Ishikawa (cell line): ENCODE measurements at regions not wholly inside any gene's neighbourhood (a gene's known extent, or its start where the extent isn't known, plus 50 kb on each side); places are given as distances from the start of the nearest gene placed in this dataset.

Experiments
- CEBPB ChIP-seq: IDR thresholded peaks from 2 replicates; pipeline ENCODE4 v1.6.1; 2012
- EGR1 ChIP-seq: IDR thresholded peaks from 2 replicates; pipeline ENCODE4 v1.6.1; 2012
- EP300 ChIP-seq: IDR thresholded peaks from 2 replicates; pipeline ENCODE4 v1.6.1; 2012; ENCODE audit warnings: borderline replicate concordance
- NFIC ChIP-seq: IDR thresholded peaks from 2 replicates; pipeline ENCODE4 v1.6.1; 2012
- RAD21 ChIP-seq: IDR thresholded peaks from 2 replicates; pipeline ENCODE4 v1.6.1; 2012; ENCODE audit warnings: low read depth
- TAF1 ChIP-seq: IDR thresholded peaks from 2 replicates; pipeline ENCODE4 v1.6.1; 2012; ENCODE audit warnings: low read depth, mild to moderate bottlenecking
- TEAD4 ChIP-seq: IDR thresholded peaks from 2 replicates; pipeline ENCODE4 v1.6.1; 2012
- USF1 ChIP-seq: IDR thresholded peaks from 2 replicates; pipeline ENCODE4 v1.6.1; 2012
- YY1 ChIP-seq: IDR thresholded peaks from 2 replicates; pipeline ENCODE4 v1.6.1; 2012; ENCODE audit warnings: low read depth
- TF ChIP-seq, protein P1 (sequence below): IDR thresholded peaks from 2 replicates; pipeline ENCODE4 v1.6.1; 2012

DNA sequence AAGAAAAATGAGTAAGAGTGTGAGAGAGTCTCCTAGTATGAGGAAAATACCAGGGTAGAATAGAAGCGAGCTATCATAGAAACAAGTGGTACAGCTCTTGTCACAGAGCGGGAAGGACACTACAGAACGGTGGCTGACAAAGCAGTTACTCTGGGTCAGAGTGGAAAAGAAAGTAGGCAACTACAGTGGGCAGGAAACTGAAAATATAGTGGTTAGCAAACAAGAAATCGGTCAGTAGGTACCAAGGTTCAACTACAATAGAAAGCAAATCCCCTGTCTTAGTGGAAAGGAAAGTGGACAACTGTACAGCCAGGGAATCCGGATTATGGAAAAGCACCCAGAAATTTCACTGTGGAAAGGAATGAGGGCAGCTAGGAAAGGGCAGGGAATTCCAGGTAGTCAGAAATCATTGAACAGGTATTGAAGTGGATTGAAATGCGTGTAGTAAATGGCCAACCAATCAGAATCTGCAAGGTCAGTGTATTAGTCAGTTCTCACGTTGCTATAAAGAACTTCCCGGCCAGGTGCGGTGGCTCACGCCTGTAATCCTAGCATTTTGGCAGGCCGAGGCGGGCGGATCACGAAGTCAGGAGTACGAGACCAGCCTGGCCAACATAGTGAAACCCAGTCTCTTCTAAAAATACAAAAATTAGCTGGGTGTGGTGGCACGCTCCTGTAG is 219.6 kb upstream of the DIAPH2 start:
- no peak for TF ChIP-seq EGR1
- TF ChIP-seq, protein P1, sequence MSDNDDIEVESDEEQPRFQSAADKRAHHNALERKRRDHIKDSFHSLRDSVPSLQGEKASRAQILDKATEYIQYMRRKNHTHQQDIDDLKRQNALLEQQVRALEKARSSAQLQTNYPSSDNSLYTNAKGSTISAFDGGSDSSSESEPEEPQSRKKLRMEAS: no peak
- TF ChIP-seq USF1: no peak
- TF ChIP-seq EP300: no peak
- TF ChIP-seq RAD21: no peak
- no peak for TF ChIP-seq TEAD4
- TF ChIP-seq NFIC: no peak
- TF ChIP-seq TAF1: no peak
- no peak for TF ChIP-seq YY1
- TF ChIP-seq CEBPB: no peak
